ENCODE measurements at regions not wholly inside any gene's neighbourhood (a gene's known extent, or its start where the extent isn't known, plus 50 kb on each side); places are given as distances from the start of the nearest gene placed in this dataset.

DNA sequence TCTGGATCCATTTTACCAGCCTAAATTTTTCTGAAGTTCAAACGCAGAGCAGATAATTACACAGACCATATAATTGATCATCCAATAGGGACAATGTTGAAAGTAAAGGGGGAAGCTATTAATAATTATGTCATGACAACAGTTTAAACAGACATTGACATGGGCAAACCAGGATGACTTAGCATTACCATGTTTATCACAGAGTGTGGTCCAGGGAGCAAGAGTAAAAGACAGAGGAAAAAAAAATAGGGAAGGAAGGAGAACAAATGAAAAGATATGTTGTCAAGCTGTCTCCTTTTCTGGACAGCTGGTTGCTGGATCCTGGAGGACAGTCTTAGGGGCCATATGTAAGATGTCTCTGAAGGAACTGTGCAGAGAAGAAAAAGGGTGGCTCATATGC lies 69.4 kb upstream of the FBXL4 start:
- TF ChIP-seq, protein P1, sequence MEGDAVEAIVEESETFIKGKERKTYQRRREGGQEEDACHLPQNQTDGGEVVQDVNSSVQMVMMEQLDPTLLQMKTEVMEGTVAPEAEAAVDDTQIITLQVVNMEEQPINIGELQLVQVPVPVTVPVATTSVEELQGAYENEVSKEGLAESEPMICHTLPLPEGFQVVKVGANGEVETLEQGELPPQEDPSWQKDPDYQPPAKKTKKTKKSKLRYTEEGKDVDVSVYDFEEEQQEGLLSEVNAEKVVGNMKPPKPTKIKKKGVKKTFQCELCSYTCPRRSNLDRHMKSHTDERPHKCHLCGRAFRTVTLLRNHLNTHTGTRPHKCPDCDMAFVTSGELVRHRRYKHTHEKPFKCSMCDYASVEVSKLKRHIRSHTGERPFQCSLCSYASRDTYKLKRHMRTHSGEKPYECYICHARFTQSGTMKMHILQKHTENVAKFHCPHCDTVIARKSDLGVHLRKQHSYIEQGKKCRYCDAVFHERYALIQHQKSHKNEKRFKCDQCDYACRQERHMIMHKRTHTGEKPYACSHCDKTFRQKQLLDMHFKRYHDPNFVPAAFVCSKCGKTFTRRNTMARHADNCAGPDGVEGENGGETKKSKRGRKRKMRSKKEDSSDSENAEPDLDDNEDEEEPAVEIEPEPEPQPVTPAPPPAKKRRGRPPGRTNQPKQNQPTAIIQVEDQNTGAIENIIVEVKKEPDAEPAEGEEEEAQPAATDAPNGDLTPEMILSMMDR (IDR thresholded peaks at IDR 0.05; ENCODE audit: borderline replicate concordance, extremely low read depth, low read length, poor library complexity, severe bottlenecking), result no peak
- TF ChIP-seq EZH2 (IDR thresholded peaks at IDR 0.05; ENCODE audit: borderline replicate concordance, low read depth, low read length, severe bottlenecking), result no peak
